ENCODE measurements at regions not wholly inside any gene's neighbourhood (a gene's known extent, or its start where the extent isn't known, plus 50 kb on each side); places are given as distances from the start of the nearest gene placed in this dataset.

DNA sequence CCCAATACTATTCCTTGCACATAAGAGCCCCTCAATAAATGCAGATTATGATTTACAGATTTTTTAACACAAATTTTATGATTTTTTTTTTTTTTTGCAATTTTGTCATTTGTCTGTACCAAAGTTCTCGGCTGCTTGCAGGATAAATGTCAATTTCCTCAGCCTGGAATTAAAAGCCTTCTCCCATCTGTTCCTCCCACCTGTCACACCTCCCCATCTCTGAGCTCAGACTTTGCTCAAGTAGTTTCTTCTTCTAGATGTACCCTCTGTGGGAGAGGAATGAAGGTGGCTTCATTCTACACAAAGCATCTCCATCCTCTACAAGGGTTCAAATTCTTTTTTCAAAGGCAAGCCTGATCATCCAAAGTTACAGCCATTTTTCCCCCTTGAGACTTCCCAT lies 153.7 kb upstream of the GRAMD2B start:
- no peak for DNase-seq (ENCODE audit: low read depth)
- TF ChIP-seq, protein P1, sequence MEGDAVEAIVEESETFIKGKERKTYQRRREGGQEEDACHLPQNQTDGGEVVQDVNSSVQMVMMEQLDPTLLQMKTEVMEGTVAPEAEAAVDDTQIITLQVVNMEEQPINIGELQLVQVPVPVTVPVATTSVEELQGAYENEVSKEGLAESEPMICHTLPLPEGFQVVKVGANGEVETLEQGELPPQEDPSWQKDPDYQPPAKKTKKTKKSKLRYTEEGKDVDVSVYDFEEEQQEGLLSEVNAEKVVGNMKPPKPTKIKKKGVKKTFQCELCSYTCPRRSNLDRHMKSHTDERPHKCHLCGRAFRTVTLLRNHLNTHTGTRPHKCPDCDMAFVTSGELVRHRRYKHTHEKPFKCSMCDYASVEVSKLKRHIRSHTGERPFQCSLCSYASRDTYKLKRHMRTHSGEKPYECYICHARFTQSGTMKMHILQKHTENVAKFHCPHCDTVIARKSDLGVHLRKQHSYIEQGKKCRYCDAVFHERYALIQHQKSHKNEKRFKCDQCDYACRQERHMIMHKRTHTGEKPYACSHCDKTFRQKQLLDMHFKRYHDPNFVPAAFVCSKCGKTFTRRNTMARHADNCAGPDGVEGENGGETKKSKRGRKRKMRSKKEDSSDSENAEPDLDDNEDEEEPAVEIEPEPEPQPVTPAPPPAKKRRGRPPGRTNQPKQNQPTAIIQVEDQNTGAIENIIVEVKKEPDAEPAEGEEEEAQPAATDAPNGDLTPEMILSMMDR (conservative IDR thresholded peaks at IDR 0.05; ENCODE audit: control insufficient read depth, insufficient read depth, low read depth, low read length): no peak
- no peak overlapping the region for H3K4me3 ChIP-seq (ENCODE audit: control insufficient read depth, low read depth, low read length)

DNA sequence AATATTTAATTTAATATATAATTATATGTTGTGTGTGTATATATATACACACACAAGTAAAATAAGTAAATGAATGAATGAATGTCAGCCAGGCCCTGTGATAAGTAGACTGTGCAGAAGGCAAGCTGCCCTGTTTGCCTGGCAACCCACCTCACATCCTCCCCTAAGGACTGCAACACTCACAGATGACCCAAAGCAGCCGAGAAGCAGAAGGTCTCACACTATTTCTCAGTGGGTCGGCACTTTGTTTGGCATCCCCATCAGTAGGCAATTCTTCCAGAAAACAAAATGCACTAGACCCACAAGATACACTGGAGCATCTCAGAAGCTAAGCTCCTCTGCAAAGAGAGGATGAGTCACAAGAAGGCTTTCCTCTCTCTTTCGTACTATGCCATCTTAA lies 152.1 kb upstream of the GRAMD2B start:
- TF ChIP-seq, protein P1 (conservative IDR thresholded peaks at IDR 0.05; ENCODE audit: control insufficient read depth, insufficient read depth, low read depth, low read length): no peak
- no peak for DNase-seq (ENCODE audit: low read depth)
- H3K4me3 ChIP-seq (ENCODE audit: control insufficient read depth, low read depth, low read length): no peak overlapping the region

DNA sequence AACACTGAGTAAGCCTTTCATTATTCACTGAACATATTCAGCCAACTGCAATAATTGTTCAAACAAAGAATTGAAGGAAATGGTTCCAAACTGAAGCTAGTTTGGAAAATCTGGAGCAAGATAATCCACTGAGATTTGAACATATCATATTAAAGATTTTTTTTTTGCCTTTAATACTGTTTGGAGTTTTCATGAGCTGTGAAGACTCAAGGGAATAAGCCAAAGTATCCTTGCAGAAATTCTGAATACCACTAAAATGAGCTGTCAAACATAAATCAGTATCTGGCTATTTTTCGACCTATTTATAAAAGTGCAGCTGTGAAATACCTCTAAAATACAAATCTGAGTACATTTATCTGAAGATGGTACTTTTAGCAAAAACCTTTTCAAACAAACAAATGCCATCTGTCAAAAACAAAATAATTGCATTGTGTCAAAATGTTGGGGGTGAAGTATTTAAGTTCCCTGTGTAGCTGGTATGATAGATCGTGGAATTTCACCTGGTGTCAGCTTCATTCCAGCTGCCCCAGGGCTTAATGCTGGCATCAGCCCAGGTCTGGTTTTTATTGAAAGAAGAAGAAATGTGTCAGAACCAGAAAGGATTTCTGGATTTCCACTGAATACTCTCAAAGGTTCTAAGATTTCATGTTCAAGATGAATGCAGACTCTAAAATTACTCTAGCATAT lies 149.0 kb upstream of the GRAMD2B start:
- TF ChIP-seq, protein P1 (conservative IDR thresholded peaks at IDR 0.05; ENCODE audit: control insufficient read depth, insufficient read depth, low read depth, low read length): no peak
- peak; percentile 11 for DNase-seq (ENCODE audit: low read depth)
- no peak overlapping the region for H3K4me3 ChIP-seq (ENCODE audit: control insufficient read depth, low read depth, low read length)

DNA sequence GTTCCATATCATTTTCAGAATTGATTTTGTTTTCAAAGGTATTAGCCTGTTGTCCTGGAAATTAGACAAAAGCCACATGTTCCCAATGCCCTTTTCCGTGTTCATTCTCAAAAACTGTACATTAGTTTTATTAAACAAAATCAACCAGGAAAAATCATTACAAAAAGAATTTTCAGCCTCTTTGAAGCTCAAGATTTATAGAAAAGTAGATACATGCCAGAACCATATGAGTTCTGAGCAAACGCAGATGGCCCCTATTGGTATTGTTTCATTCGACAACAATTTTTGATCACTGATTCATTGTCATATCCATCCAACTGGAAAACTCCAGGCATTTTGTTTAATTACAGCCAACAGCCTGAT lies 148.5 kb upstream of the GRAMD2B start:
- no peak for DNase-seq (ENCODE audit: low read depth)
- TF ChIP-seq, protein P1 (conservative IDR thresholded peaks at IDR 0.05; ENCODE audit: control insufficient read depth, insufficient read depth, low read depth, low read length): no peak
- no peak overlapping the region for H3K4me3 ChIP-seq (ENCODE audit: control insufficient read depth, low read depth, low read length)

DNA sequence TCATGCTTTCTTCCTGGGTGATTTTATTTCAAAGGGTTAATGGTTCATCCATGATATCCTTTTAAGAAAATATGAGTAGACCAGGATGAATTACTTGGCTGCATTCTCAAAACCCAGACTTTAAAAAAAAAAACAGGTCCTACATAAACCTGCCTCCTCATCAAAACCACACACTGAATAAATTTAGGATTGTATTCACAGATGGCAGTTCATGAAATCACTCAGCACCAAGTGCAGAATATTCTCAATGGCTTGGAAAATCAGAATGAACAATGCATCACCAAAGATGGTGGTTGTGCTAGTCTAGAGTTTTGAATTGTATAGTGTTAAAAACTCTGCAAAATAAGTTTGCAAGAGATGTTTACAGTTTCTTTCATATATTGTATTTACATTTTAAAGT lies 145.4 kb upstream of the GRAMD2B start:
- DNase-seq (ENCODE audit: low read depth): no peak
- TF ChIP-seq, protein P1 (conservative IDR thresholded peaks at IDR 0.05; ENCODE audit: control insufficient read depth, insufficient read depth, low read depth, low read length): no peak
- H3K4me3 ChIP-seq (ENCODE audit: control insufficient read depth, low read depth, low read length): no peak overlapping the region

DNA sequence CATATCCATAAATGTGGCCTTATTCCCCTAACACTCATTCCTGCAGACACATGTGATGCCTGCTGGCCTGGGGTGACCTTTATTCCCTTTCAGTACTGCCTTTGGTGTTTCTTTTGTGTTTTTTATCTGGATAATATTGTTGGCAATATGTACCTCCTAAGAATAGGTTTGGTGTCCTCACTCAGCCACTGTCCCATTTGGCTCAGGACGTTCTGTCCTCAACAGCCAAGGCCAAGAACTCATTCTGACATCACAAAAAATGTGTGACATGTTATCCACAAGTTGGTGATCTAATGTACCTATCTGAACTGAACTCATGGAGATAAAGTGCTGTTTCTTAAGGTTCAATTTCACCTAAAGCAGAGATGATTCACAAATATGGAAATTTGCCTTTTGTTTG lies 142.9 kb upstream of the GRAMD2B start:
- no peak for DNase-seq (ENCODE audit: low read depth)
- no peak overlapping the region for H3K4me3 ChIP-seq (ENCODE audit: control insufficient read depth, low read depth, low read length)
- TF ChIP-seq, protein P1 (conservative IDR thresholded peaks at IDR 0.05; ENCODE audit: control insufficient read depth, insufficient read depth, low read depth, low read length): no peak

DNA sequence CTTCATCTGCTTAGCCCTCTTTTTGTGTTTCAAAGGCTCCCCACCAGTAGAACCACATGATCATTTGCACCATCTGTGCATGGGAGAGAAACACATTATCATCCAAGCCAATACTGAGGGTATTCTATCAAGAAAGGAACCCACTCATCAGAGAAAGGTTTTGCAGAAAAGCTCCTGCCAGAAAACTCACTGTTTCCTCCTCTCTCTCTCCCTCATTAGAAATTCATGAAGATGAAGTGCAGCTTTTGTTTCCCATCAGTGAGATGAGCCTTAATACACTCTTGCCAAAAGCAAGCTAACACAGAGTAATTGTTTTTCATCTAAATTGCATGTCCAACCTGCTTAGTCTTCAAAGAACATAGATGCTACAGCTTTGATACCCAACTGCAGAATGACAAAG lies 142.4 kb upstream of the GRAMD2B start:
- TF ChIP-seq, protein P1 (conservative IDR thresholded peaks at IDR 0.05; ENCODE audit: control insufficient read depth, insufficient read depth, low read depth, low read length): no peak
- no peak for DNase-seq (ENCODE audit: low read depth)
- H3K4me3 ChIP-seq (ENCODE audit: control insufficient read depth, low read depth, low read length): no peak overlapping the region

Data from fibroblast of mammary gland (primary cell).